ENCODE measurements at regions not wholly inside any gene's neighbourhood (a gene's known extent, or its start where the extent isn't known, plus 50 kb on each side); places are given as distances from the start of the nearest gene placed in this dataset.

- Histone ChIP-seq H3K4me3 (replicated peaks; ENCODE audit: insufficient read depth, low read length) (no peak overlapping the region), H3K27ac (replicated peaks) (no peak overlapping the region), H3K27me3 (ENCODE audit: insufficient read depth, poor library complexity, severe bottlenecking) (no peaks in the 10 kb centered on the region)
- no peak for DNase-seq (ENCODE audit: low read depth in 1 of 2, low spot score in 1 of 2)
- TF ChIP-seq SPI1 (IDR thresholded peaks at IDR 0.05; ENCODE audit: borderline replicate concordance, low read depth) = no peak
- TF ChIP-seq POLR2AphosphoS5 (IDR thresholded peaks at IDR 0.05; ENCODE audit: low read depth) = no peak
- no peak for TF ChIP-seq GABPA (IDR thresholded peaks at IDR 0.05; ENCODE audit: low read depth)
- no peak for TF ChIP-seq CTCF (IDR thresholded peaks at IDR 0.05; ENCODE audit: insufficient read depth, low read length)
- no peak for TF ChIP-seq REST (IDR thresholded peaks at IDR 0.05; ENCODE audit: insufficient replicate concordance, low read depth)
Observed at GRCh38 chr6:49097116-49097515, 365.9 kb downstream of the MMUT start.

- H3K27me3 ChIP-seq (ENCODE audit: insufficient read depth, poor library complexity, severe bottlenecking) = no peaks in the 10 kb centered on the region
- DNase-seq (ENCODE audit: low read depth in 1 of 2, low spot score in 1 of 2) = no peak
Observed at GRCh38 chr6:49088631-49089030, 374.4 kb downstream of the MMUT start.

GRCh38 chr6:49087369-49087768, 375.7 kb downstream of the MMUT start:
- H3K27me3 ChIP-seq (ENCODE audit: insufficient read depth, poor library complexity, severe bottlenecking) = no peaks in the 10 kb centered on the region
- no peak overlapping the region for H3K27ac ChIP-seq (replicated peaks)
- TF ChIP-seq GABPA (IDR thresholded peaks at IDR 0.05; ENCODE audit: low read depth) (no peak), CTCF (IDR thresholded peaks at IDR 0.05; ENCODE audit: insufficient read depth, low read length) (no peak), REST (IDR thresholded peaks at IDR 0.05; ENCODE audit: insufficient replicate concordance, low read depth) (no peak), SPI1 (IDR thresholded peaks at IDR 0.05; ENCODE audit: borderline replicate concordance, low read depth) (no peak), POLR2AphosphoS5 (IDR thresholded peaks at IDR 0.05; ENCODE audit: low read depth) (no peak)
- no peak overlapping the region for H3K4me3 ChIP-seq (replicated peaks; ENCODE audit: insufficient read depth, low read length)
- DNase-seq (ENCODE audit: low read depth in 1 of 2, low spot score in 1 of 2) = no peak

More at GRCh38 chr6:49088631-49089030, 374.4 kb downstream of the MMUT start:
- no peak overlapping the region for H3K4me3 ChIP-seq (replicated peaks; ENCODE audit: insufficient read depth, low read length)
- TF ChIP-seq REST (IDR thresholded peaks at IDR 0.05; ENCODE audit: insufficient replicate concordance, low read depth) = no peak
- TF ChIP-seq SPI1 (IDR thresholded peaks at IDR 0.05; ENCODE audit: borderline replicate concordance, low read depth) = no peak
- no peak for TF ChIP-seq POLR2AphosphoS5 (IDR thresholded peaks at IDR 0.05; ENCODE audit: low read depth)
- TF ChIP-seq CTCF (IDR thresholded peaks at IDR 0.05; ENCODE audit: insufficient read depth, low read length) = no peak
- TF ChIP-seq GABPA (IDR thresholded peaks at IDR 0.05; ENCODE audit: low read depth) = no peak
- no peak overlapping the region for H3K27ac ChIP-seq (replicated peaks)
